GM19328 (cell line): ENCODE measurements at regions not wholly inside any gene's neighbourhood (a gene's known extent, or its start where the extent isn't known, plus 50 kb on each side); places are given as distances from the start of the nearest gene placed in this dataset.
"Not testable (repeated sequence)": the region's sequence is repeated elsewhere in the genome, so short reads cannot be mapped to it uniquely, and the experiment has no call there.

Experiments
- ATAC-seq: cut with Tn5 transposase; IDR thresholded peaks from one replicate; pipeline ENCODE4 v1.9.1; 2021; ENCODE audit warnings: mild to moderate bottlenecking, moderate library complexity; ENCODE audit not compliant: unreplicated experiment

- no peak for ATAC-seq
These were observed 53.8 kb downstream of the COX7C start for GRCh38 chr5:86671536-86671935.

- no peak for ATAC-seq
These were observed 56.3 kb downstream of the COX7C start for GRCh38 chr5:86674069-86674468.

GRCh38 chr5:86675311-86675710 is 57.6 kb downstream of the COX7C start:
- no peak for ATAC-seq

- ATAC-seq, result no peak
These were observed 61.8 kb downstream of the COX7C start for GRCh38 chr5:86679529-86679928.

GRCh38 chr5:86679949-86680348 is 62.2 kb downstream of the COX7C start:
- ATAC-seq, result no peak

GRCh38 chr5:86684222-86684621 is 66.5 kb downstream of the COX7C start:
- no peak for ATAC-seq

- no peak for ATAC-seq
These were observed 68.3 kb downstream of the COX7C start for GRCh38 chr5:86686046-86686445.

- no peak for ATAC-seq
These were observed 70.7 kb downstream of the COX7C start for GRCh38 chr5:86688406-86688805.

- no peak for ATAC-seq
These were observed 71.5 kb downstream of the COX7C start for GRCh38 chr5:86689103-86689729.

GRCh38 chr5:86709157-86709881 is 91.6 kb downstream of the COX7C start:
- ATAC-seq, result no peak

- ATAC-seq, result no peak
These were observed 98.4 kb downstream of the COX7C start for GRCh38 chr5:86716121-86716520.

GRCh38 chr5:86731319-86732117 is 113.8 kb downstream of the COX7C start:
- not testable (repeated sequence) for ATAC-seq

- ATAC-seq, result no peak
These were observed 117.6 kb downstream of the COX7C start for GRCh38 chr5:86735370-86735769.

GRCh38 chr5:86737579-86737978 is 119.8 kb downstream of the COX7C start:
- no peak for ATAC-seq

- ATAC-seq, result no peak
These were observed 130.9 kb downstream of the COX7C start for GRCh38 chr5:86748538-86749105.

- ATAC-seq, result no peak
These were observed 132.1 kb downstream of the COX7C start for GRCh38 chr5:86749841-86750240.

GRCh38 chr5:86756839-86757238 is 139.1 kb downstream of the COX7C start:
- ATAC-seq, result no peak

- ATAC-seq, result no peak
These were observed 140.1 kb downstream of the COX7C start for GRCh38 chr5:86757824-86758223.

GRCh38 chr5:86760661-86761060 is 142.9 kb downstream of the COX7C start:
- no peak for ATAC-seq

- ATAC-seq, result no peak
These were observed 146.2 kb downstream of the COX7C start for GRCh38 chr5:86763929-86764328.

GRCh38 chr5:86765778-86766502 is 148.2 kb downstream of the COX7C start:
- ATAC-seq, result no peak
